ENCODE measurements at regions not wholly inside any gene's neighbourhood (a gene's known extent, or its start where the extent isn't known, plus 50 kb on each side); places are given as distances from the start of the nearest gene placed in this dataset.

DNA sequence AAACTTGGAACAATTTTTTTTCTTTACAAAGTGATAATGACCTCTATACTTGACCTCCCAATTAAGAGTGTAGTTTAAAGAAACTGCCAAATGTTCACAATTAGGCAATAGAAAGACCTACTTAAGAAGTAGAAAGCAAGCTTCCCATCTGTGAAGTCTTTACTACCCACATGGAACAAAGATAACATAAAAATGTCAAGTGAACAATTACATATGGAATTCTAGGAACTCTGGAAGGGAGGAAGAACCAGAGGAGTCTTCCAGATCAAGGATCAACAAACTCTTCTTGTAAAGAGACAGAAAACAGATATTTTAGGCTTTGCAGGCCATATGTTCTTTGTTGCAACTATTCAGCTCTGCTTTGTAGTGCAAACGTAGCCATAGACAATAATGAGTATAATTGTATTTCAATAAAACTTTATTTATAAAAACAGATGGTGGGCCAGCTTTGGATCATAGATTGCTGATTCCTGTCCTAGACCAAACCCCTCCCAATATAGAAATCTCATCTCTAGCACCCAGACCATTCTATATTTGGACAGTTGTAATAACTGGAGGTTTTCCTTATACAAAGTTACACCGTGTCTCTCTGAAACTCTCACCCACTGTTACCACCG is 68.4 kb upstream of the MAGI3 start:
- no peak overlapping the region for H3K4me2 ChIP-seq (ENCODE audit: low read depth, low read length)
- DNase-seq (ENCODE audit: low spot score), result no peak
- TF ChIP-seq ZNF746 (CRISPR knock-in tag; IDR thresholded peaks at IDR 0.05), result no peak
- TF ChIP-seq ZNF337 (CRISPR knock-in tag; IDR thresholded peaks at IDR 0.05; ENCODE audit: borderline replicate concordance, low read depth), result no peak
- no peak for TF ChIP-seq MTERF4 (CRISPR knock-in tag; IDR thresholded peaks at IDR 0.05)
- TF ChIP-seq ZBTB14 (CRISPR knock-in tag; IDR thresholded peaks at IDR 0.05), result no peak
- no peak for TF ChIP-seq SRY (CRISPR knock-in tag; IDR thresholded peaks at IDR 0.05)
- no peak for TF ChIP-seq SNAPC2 (CRISPR knock-in tag; IDR thresholded peaks at IDR 0.05)
- TF ChIP-seq ARID2 (CRISPR knock-in tag; IDR thresholded peaks at IDR 0.05; ENCODE audit: borderline replicate concordance), result no peak
- TF ChIP-seq ZFP36L1 (CRISPR knock-in tag; IDR thresholded peaks at IDR 0.05), result no peak
- TF ChIP-seq ZNF513 (CRISPR knock-in tag; conservative IDR thresholded peaks at IDR 0.05), result no peak
- TF ChIP-seq SPEN (CRISPR knock-in tag; IDR thresholded peaks at IDR 0.05; ENCODE audit: low read depth), result no peak
- no peak for TF ChIP-seq TCF7L2 (IDR thresholded peaks at IDR 0.05; ENCODE audit: low read depth, low read length)
- TF ChIP-seq THAP9 (CRISPR knock-in tag; IDR thresholded peaks at IDR 0.05; ENCODE audit: borderline replicate concordance), result no peak
- no peak for TF ChIP-seq MAFF (IDR thresholded peaks at IDR 0.05; ENCODE audit: low read depth, low read length)
- TF ChIP-seq MYPOP (CRISPR knock-in tag; IDR thresholded peaks at IDR 0.05), result no peak
- TF ChIP-seq ZNF253 (CRISPR knock-in tag; IDR thresholded peaks at IDR 0.05; ENCODE audit: borderline replicate concordance), result no peak
- no TSS peak for BruUV-seq (replicated peaks)
- no peak overlapping the region for H2AFZ ChIP-seq (ENCODE audit: low read length)
- H4K20me1 ChIP-seq (ENCODE audit: insufficient read depth, low read length), result no peaks in the 10 kb centered on the region
- intact Hi-C loops (cut with micrococcal nuclease; ENCODE audit: unreplicated experiment), result no loop called here
- H3K4me3 ChIP-seq (replicated peaks in 1 of 3; ENCODE audit: insufficient read depth in 1 of 3, low read depth in 2 of 3, low read length in 3 of 3), result no peak overlapping the region
- 72% methylated on average over 3 of the region's 3 CpGs for WGBS (ENCODE audit: low lambda C conversion rate)
- H3K4me1 ChIP-seq (ENCODE audit: insufficient read depth, low read length), result no peaks in the 10 kb centered on the region
- no peaks in the 10 kb centered on the region for H3K79me2 ChIP-seq (ENCODE audit: insufficient read depth, low read length)
- ChIA-PET POLR2A (no interaction called here), CTCF (ENCODE audit: low intra/inter-chr PET ratio, low total read pairs) (no interaction called here)
- H3K27ac ChIP-seq (ENCODE audit: extremely low read length, insufficient read depth, low read length), result no peak overlapping the region
- H3K9me3 ChIP-seq (ENCODE audit: low read length), result no peaks in the 10 kb centered on the region
- no peak for FAIRE-seq
- ATAC-seq, result no peak
- H3K9ac ChIP-seq (ENCODE audit: insufficient read depth, low read depth, low read length), result no peak overlapping the region
- H3K27me3 ChIP-seq (ENCODE audit: control insufficient read depth in 1 of 2, insufficient read depth in 2 of 2, low read length in 2 of 2), result peaks cover 0 to 4% of the 10 kb centered on the region in 2 experiments; a peak in 2 of 5 replicates
- no peaks in the 10 kb centered on the region for H3K36me3 ChIP-seq (replicated peaks in 1 of 2; ENCODE audit: control insufficient read depth in 1 of 2, insufficient read depth in 2 of 2, low read length in 2 of 2)
- in situ Hi-C loops (cut with HindIII; ENCODE audit: extremely low pct_ligation_motif_present, low pct_unique_long_range_greater_than_20kb), result no loop called here
